Rectal smooth muscle tissue (tissue), 1 donor: ENCODE measurements at regions not wholly inside any gene's neighbourhood (a gene's known extent, or its start where the extent isn't known, plus 50 kb on each side); places are given as distances from the start of the nearest gene placed in this dataset.

Experiments used
- H3K27ac ChIP-seq: one replicate; pipeline ENCODE4 v1.7.0; 2013; ENCODE audit warnings: low read depth, low read length, inconsistent platforms
- H3K27me3 ChIP-seq: one replicate; pipeline ENCODE4 v1.7.0; 2013; ENCODE audit warnings: low read length; ENCODE audit not compliant: control insufficient read depth, insufficient read depth
- H3K36me3 ChIP-seq: one replicate; pipeline ENCODE4 v1.7.0; 2013; ENCODE audit warnings: low read length; ENCODE audit not compliant: control insufficient read depth, insufficient read depth
- H3K4me1 ChIP-seq: one replicate; pipeline ENCODE4 v1.7.0; 2013; ENCODE audit warnings: low read length; ENCODE audit not compliant: control insufficient read depth, insufficient read depth
- H3K4me3 ChIP-seq: one replicate; pipeline ENCODE4 v1.7.0; 2013; ENCODE audit warnings: low read length
- H3K9ac ChIP-seq: one replicate; pipeline ENCODE4 v1.7.0; 2013; ENCODE audit warnings: low read length

- H3K27me3 ChIP-seq = no peaks in the 10 kb centered on the region
Observed at GRCh38 chr5:15044521-15044920, 172.9 kb upstream of the ANKH start.

GRCh38 chr5:15037247-15037908 is 165.8 kb upstream of the ANKH start:
- Histone ChIP-seq H3K27ac (no peak overlapping the region), H3K27me3 (no peaks in the 10 kb centered on the region)

More at GRCh38 chr5:15044521-15044920, 172.9 kb upstream of the ANKH start:
- H3K9ac ChIP-seq = no peak overlapping the region
- H3K36me3 ChIP-seq = no peaks in the 10 kb centered on the region
- no peak overlapping the region for H3K4me3 ChIP-seq
- H3K4me1 ChIP-seq = no peaks in the 10 kb centered on the region
- no peak overlapping the region for H3K27ac ChIP-seq

GRCh38 chr5:15034379-15034778 is 162.8 kb upstream of the ANKH start:
- Histone ChIP-seq H3K36me3 (no peaks in the 10 kb centered on the region), H3K27me3 (no peaks in the 10 kb centered on the region), H3K27ac (no peak overlapping the region), H3K4me3 (no peak overlapping the region), H3K9ac (no peak overlapping the region), H3K4me1 (no peaks in the 10 kb centered on the region)

More at GRCh38 chr5:15037247-15037908, 165.8 kb upstream of the ANKH start:
- H3K9ac ChIP-seq = no peak overlapping the region
- no peak overlapping the region for H3K4me3 ChIP-seq
- no peaks in the 10 kb centered on the region for H3K36me3 ChIP-seq
- no peaks in the 10 kb centered on the region for H3K4me1 ChIP-seq

GRCh38 chr5:15031180-15031579 is 159.6 kb upstream of the ANKH start:
- H3K4me1 ChIP-seq = no peaks in the 10 kb centered on the region
- no peak overlapping the region for H3K4me3 ChIP-seq
- no peaks in the 10 kb centered on the region for H3K36me3 ChIP-seq
- no peak overlapping the region for H3K27ac ChIP-seq
- H3K9ac ChIP-seq = no peak overlapping the region
- no peaks in the 10 kb centered on the region for H3K27me3 ChIP-seq

GRCh38 chr5:15027764-15028163 is 156.2 kb upstream of the ANKH start:
- Histone ChIP-seq H3K4me3 (no peak overlapping the region), H3K9ac (no peak overlapping the region), H3K36me3 (no peaks in the 10 kb centered on the region), H3K27me3 (no peaks in the 10 kb centered on the region), H3K4me1 (no peaks in the 10 kb centered on the region), H3K27ac (no peak overlapping the region)

GRCh38 chr5:15026944-15027343 is 155.4 kb upstream of the ANKH start:
- Histone ChIP-seq H3K36me3 (no peaks in the 10 kb centered on the region), H3K4me3 (no peak overlapping the region), H3K27ac (no peak overlapping the region), H3K9ac (no peak overlapping the region), H3K27me3 (no peaks in the 10 kb centered on the region), H3K4me1 (no peaks in the 10 kb centered on the region)

- no peak overlapping the region for H3K27ac ChIP-seq
- no peak overlapping the region for H3K4me3 ChIP-seq
- no peaks in the 10 kb centered on the region for H3K4me1 ChIP-seq
- no peaks in the 10 kb centered on the region for H3K27me3 ChIP-seq
- no peak overlapping the region for H3K9ac ChIP-seq
- no peaks in the 10 kb centered on the region for H3K36me3 ChIP-seq
Observed at GRCh38 chr5:15026011-15026893, 154.7 kb upstream of the ANKH start.

GRCh38 chr5:15023846-15024245 is 152.3 kb upstream of the ANKH start:
- no peak overlapping the region for H3K9ac ChIP-seq
- H3K4me3 ChIP-seq = no peak overlapping the region
- H3K4me1 ChIP-seq = no peaks in the 10 kb centered on the region
- H3K36me3 ChIP-seq = no peaks in the 10 kb centered on the region
- no peak overlapping the region for H3K27ac ChIP-seq
- no peaks in the 10 kb centered on the region for H3K27me3 ChIP-seq

- Histone ChIP-seq H3K27me3 (no peaks in the 10 kb centered on the region), H3K9ac (no peak overlapping the region), H3K4me1 (no peaks in the 10 kb centered on the region), H3K36me3 (no peaks in the 10 kb centered on the region), H3K4me3 (no peak overlapping the region), H3K27ac (no peak overlapping the region)
Observed at GRCh38 chr5:15023266-15023665, 151.7 kb upstream of the ANKH start.

- Histone ChIP-seq H3K4me1 (no peaks in the 10 kb centered on the region), H3K27ac (no peak overlapping the region), H3K4me3 (no peak overlapping the region), H3K27me3 (no peaks in the 10 kb centered on the region), H3K36me3 (no peaks in the 10 kb centered on the region), H3K9ac (no peak overlapping the region)
Observed at GRCh38 chr5:15021266-15022046, 149.9 kb upstream of the ANKH start.

- Histone ChIP-seq H3K27ac (no peak overlapping the region), H3K36me3 (no peaks in the 10 kb centered on the region), H3K4me3 (no peak overlapping the region), H3K4me1 (no peaks in the 10 kb centered on the region), H3K9ac (no peak overlapping the region), H3K27me3 (no peaks in the 10 kb centered on the region)
Observed at GRCh38 chr5:15020736-15021135, 149.2 kb upstream of the ANKH start.

GRCh38 chr5:15014809-15015208 is 143.2 kb upstream of the ANKH start:
- Histone ChIP-seq H3K27ac (no peak overlapping the region), H3K27me3 (no peaks in the 10 kb centered on the region)

More at GRCh38 chr5:15014809-15015208, 143.2 kb upstream of the ANKH start:
- no peak overlapping the region for H3K9ac ChIP-seq
- H3K4me3 ChIP-seq = no peak overlapping the region
- H3K36me3 ChIP-seq = no peaks in the 10 kb centered on the region
- no peaks in the 10 kb centered on the region for H3K4me1 ChIP-seq
